Inflammatory macrophage treated with lipopolysaccharide for 4 hours (primary cell): ENCODE measurements at regions not wholly inside any gene's neighbourhood (a gene's known extent, or its start where the extent isn't known, plus 50 kb on each side); places are given as distances from the start of the nearest gene placed in this dataset.
A peak's percentile ranks its signal among the peaks of the same experiment; 100 is the strongest.
"Not testable (repeated sequence)": the region's sequence is repeated elsewhere in the genome, so short reads cannot be mapped to it uniquely, and the experiment has no call there.

ENCODE experiments used
- DNase-seq: peaks from one replicate; pipeline ENCODE4 v3.0.0-alpha.2; 2020

GRCh38 chr18:39611381-39612100 is 2045.9 kb upstream of the CELF4 start:
- peak; percentile 0 for DNase-seq

GRCh38 chr18:39607034-39607433 is 2041.4 kb upstream of the CELF4 start:
- DNase-seq: no peak

- peak; percentile 44 for DNase-seq
These were observed 2039.2 kb upstream of the CELF4 start for GRCh38 chr18:39604836-39605235.

GRCh38 chr18:39602131-39602530 is 2036.5 kb upstream of the CELF4 start:
- no peak for DNase-seq

- no peak for DNase-seq
These were observed 2035.3 kb upstream of the CELF4 start for GRCh38 chr18:39600894-39601293.

- DNase-seq: no peak
These were observed 2033.7 kb upstream of the CELF4 start for GRCh38 chr18:39599251-39599650.

GRCh38 chr18:39596891-39597290 is 2031.3 kb upstream of the CELF4 start:
- DNase-seq: no peak

- DNase-seq: no peak
These were observed 2030.6 kb upstream of the CELF4 start for GRCh38 chr18:39596221-39596620.

GRCh38 chr18:39594206-39594605 is 2028.6 kb upstream of the CELF4 start:
- DNase-seq: no peak

GRCh38 chr18:39591649-39592048 is 2026.1 kb upstream of the CELF4 start:
- no peak for DNase-seq

GRCh38 chr18:39589496-39589895 is 2023.9 kb upstream of the CELF4 start:
- no peak for DNase-seq

GRCh38 chr18:39587586-39587985 is 2022.0 kb upstream of the CELF4 start:
- no peak for DNase-seq

- DNase-seq: no peak
These were observed 2021.1 kb upstream of the CELF4 start for GRCh38 chr18:39586741-39587140.

GRCh38 chr18:39574897-39575296 is 2009.3 kb upstream of the CELF4 start:
- no peak for DNase-seq

GRCh38 chr18:39571511-39571910 is 2005.9 kb upstream of the CELF4 start:
- DNase-seq: peak; percentile 5

- not testable (repeated sequence) for DNase-seq
These were observed 2000.1 kb upstream of the CELF4 start for GRCh38 chr18:39565551-39566230.

GRCh38 chr18:39564716-39565115 is 1999.1 kb upstream of the CELF4 start:
- no peak for DNase-seq

GRCh38 chr18:39561126-39561525 is 1995.5 kb upstream of the CELF4 start:
- DNase-seq: no peak

- no peak for DNase-seq
These were observed 1993.1 kb upstream of the CELF4 start for GRCh38 chr18:39558658-39559057.

- DNase-seq: no peak
These were observed 1989.9 kb upstream of the CELF4 start for GRCh38 chr18:39555496-39555895.

- DNase-seq: no peak
These were observed 1985.1 kb upstream of the CELF4 start for GRCh38 chr18:39550701-39551100.

- DNase-seq: no peak
These were observed 1983.5 kb upstream of the CELF4 start for GRCh38 chr18:39549144-39549543.

GRCh38 chr18:39531659-39532058 is 1966.1 kb upstream of the CELF4 start:
- DNase-seq: no peak

- no peak for DNase-seq
These were observed 1963.8 kb upstream of the CELF4 start for GRCh38 chr18:39529358-39529757.

- no peak for DNase-seq
These were observed 1961.9 kb upstream of the CELF4 start for GRCh38 chr18:39527465-39527864.
